GM23248 (cell line): ENCODE measurements at regions not wholly inside any gene's neighbourhood (a gene's known extent, or its start where the extent isn't known, plus 50 kb on each side); places are given as distances from the start of the nearest gene placed in this dataset.

ENCODE experiments used
- DNase-seq: peaks from one replicate; pipeline ENCODE4 v3.0.0-alpha.2; 2015
- H2AFZ ChIP-seq: fragments of 200-600 bp; sonication (generic); 2 replicates; pipeline ENCODE4 v1.6.1; 2016; ENCODE audit warnings: antibody characterized with exemption
- H3F3A ChIP-seq: fragments of 200-600 bp; sonication (generic); 2 replicates; pipeline ENCODE4 v1.6.1; 2016; ENCODE audit warnings: mild to moderate bottlenecking, antibody characterized with exemption, mixed run types; ENCODE audit not compliant: insufficient read depth
- H3K27ac ChIP-seq: fragments of 200-600 bp; sonication (generic); 2 replicates; pipeline ENCODE4 v1.5.1; 2016; ENCODE audit warnings: mild to moderate bottlenecking
- H3K27me3 ChIP-seq: fragments of 200-600 bp; sonication (generic); replicated peaks from 2 replicates; pipeline ENCODE4 v1.6.1; 2016; ENCODE audit warnings: mild to moderate bottlenecking; ENCODE audit not compliant: insufficient read depth
- H3K36me3 ChIP-seq: fragments of 200-600 bp; sonication (generic); 2 replicates; pipeline ENCODE4 v1.6.1; 2016; ENCODE audit warnings: low read depth, mild to moderate bottlenecking
- H3K4me1 ChIP-seq: fragments of 200-600 bp; sonication (generic); 2 replicates; pipeline ENCODE4 v1.6.1; 2016; ENCODE audit warnings: mild to moderate bottlenecking; ENCODE audit not compliant: insufficient read depth
- H3K4me2 ChIP-seq: fragments of 200-600 bp; sonication (generic); one replicate; pipeline ENCODE4 v1.6.1; 2016; ENCODE audit warnings: mild to moderate bottlenecking; ENCODE audit not compliant: unreplicated experiment
- H3K4me3 ChIP-seq: fragments of 200-600 bp; sonication (generic); 2 replicates; pipeline ENCODE4 v1.5.1; 2016; ENCODE audit warnings: mild to moderate bottlenecking
- H3K79me2 ChIP-seq: fragments of 200-600 bp; sonication (generic); 2 replicates; pipeline ENCODE4 v1.6.1; 2016; ENCODE audit warnings: mild to moderate bottlenecking; ENCODE audit not compliant: insufficient read depth
- H3K9ac ChIP-seq: fragments of 200-600 bp; sonication (generic); 2 replicates; pipeline ENCODE4 v1.6.1; 2016; ENCODE audit warnings: mild to moderate bottlenecking
- H3K9me2 ChIP-seq: fragments of 200-600 bp; sonication (generic); 2 replicates; pipeline ENCODE4 v1.6.1; 2016; ENCODE audit warnings: mixed run types, mild to moderate bottlenecking, moderate library complexity; ENCODE audit not compliant: insufficient read depth
- H3K9me3 ChIP-seq: fragments of 200-600 bp; sonication (generic); one replicate; pipeline ENCODE4 v1.6.1; 2017; ENCODE audit warnings: low read depth
- H4K20me1 ChIP-seq: fragments of 200-600 bp; sonication (generic); 2 replicates; pipeline ENCODE4 v1.6.0; 2016; ENCODE audit not compliant: insufficient read depth
- EZH2 ChIP-seq: fragments of 200-600 bp; sonication (generic); IDR thresholded peaks from 2 replicates; pipeline ENCODE4 v1.6.1; 2018; ENCODE audit warnings: antibody characterized with exemption, mild to moderate bottlenecking; ENCODE audit not compliant: insufficient read depth, poor library complexity, severe bottlenecking
- EZH2phosphoT487 ChIP-seq: fragments of 200-600 bp; sonication (generic); IDR thresholded peaks from 2 replicates; pipeline ENCODE4 v1.6.1; 2018; ENCODE audit warnings: antibody characterized with exemption, moderate library complexity, mild to moderate bottlenecking, low read depth; ENCODE audit not compliant: insufficient read depth
- WGBS, 2 experiments: methylation state at CpG; one replicate each; pipeline ENCODE4 v1.1.6; 2015 to 2017; ENCODE audit warnings: low lambda C conversion rate in 2 of 2, low coverage in 1 of 2; ENCODE audit errors: missing lambda C conversion rate in 2 of 2; 5-methylcytosine and 5-hydroxymethylcytosine counted together
- in situ Hi-C: fragments of 300-500 bp; cut with MboI; formaldehyde crosslinking; loops from 2 replicates; pipeline ENCODE4 v1.15.0; 2020

DNA sequence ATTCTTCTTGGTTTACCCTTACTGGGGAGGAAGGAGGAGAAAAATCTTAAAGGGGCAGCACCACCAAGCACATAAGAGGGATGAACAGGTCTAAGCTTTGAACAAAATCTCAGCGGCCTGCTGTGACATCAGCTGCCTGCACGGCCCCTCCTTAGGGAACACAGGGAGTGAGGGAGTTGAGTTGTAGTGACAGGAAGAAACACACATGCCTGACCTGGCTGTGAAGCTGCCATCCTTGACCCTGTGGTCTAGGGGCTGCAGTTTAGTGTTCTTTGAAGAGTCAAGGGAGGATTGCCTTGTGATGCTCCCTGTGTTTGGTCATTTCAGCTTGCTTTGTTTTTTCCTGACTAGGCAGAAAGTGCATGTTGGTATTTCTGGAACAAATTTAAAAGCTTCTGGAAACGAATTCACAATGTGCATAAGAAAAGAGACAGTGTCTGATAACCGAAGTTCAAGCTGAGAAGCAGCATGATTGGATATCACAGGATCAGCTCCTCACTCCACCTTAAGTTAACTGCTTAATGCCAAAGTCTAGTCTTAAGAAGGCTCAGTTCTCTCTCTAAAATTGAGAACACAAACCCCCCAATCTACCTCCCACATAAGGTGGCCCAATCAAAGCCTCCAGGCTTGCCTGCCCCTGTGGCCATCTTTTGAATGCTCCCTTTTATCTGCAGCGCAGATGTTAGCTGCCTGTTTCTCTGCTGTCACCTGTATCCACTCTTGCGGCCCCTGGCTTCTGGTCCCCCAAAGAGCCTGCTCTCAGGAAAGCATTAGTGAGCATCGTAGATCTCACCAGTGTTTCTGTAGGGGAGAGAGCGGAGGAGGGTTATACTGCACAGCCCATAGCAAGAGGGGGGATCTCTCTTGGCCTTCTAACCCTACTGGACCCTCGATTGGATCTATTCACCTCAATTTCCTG, 82.2 kb downstream of the SCN11A start:
- Histone ChIP-seq H2AFZ (no peak overlapping the region), H3K79me2 (no peaks in the 10 kb centered on the region), H3K4me2 (no peak overlapping the region), H3K9me3 (no peaks in the 10 kb centered on the region), H4K20me1 (no peaks in the 10 kb centered on the region), H3F3A (no peaks in the 10 kb centered on the region), H3K4me1 (no peaks in the 10 kb centered on the region), H3K27me3 (no peaks in the 10 kb centered on the region), H3K36me3 (no peaks in the 10 kb centered on the region), H3K9me2 (no peaks in the 10 kb centered on the region), H3K27ac (no peak overlapping the region), H3K4me3 (no peak overlapping the region), H3K9ac (no peak overlapping the region)
- in situ Hi-C loops = no loop called here
- no peak for TF ChIP-seq EZH2
- TF ChIP-seq EZH2phosphoT487 = no peak
- no peak for DNase-seq
- 45 to 46% methylated on average over 9 of the region's 9 CpGs for WGBS, 2 experiments

DNA sequence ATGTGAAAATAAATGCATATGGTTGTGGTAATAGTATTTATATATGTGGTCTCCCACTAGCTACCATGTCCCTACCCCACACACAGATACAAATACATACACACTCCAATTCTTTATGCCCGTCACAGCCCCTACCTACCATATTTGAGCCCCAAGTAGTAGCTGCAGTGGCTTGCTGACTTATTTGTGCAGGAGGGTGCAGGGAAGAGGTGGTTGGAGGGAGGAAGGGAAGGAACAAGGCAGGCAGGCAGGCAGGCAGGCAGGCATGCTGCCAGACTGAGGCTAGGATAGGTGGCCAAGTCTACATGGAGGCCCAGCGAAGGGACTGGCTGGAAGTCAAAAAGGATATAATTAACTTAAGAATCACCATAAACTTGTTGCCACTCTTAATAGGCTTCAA, 82.9 kb downstream of the SCN11A start:
- no peak overlapping the region for H3K27ac ChIP-seq
- H3K4me3 ChIP-seq = no peak overlapping the region
- H3K9me3 ChIP-seq = no peaks in the 10 kb centered on the region
- H3K79me2 ChIP-seq = no peaks in the 10 kb centered on the region
- H3K9ac ChIP-seq = no peak overlapping the region
- in situ Hi-C loops = no loop called here
- DNase-seq = no peak
- 48 to 50% methylated on average over 2 of the region's 2 CpGs for WGBS, 2 experiments
- TF ChIP-seq EZH2phosphoT487 = no peak
- TF ChIP-seq EZH2 = no peak
- no peaks in the 10 kb centered on the region for H3K36me3 ChIP-seq
- no peaks in the 10 kb centered on the region for H3K4me1 ChIP-seq
- no peaks in the 10 kb centered on the region for H3K9me2 ChIP-seq
- H3K4me2 ChIP-seq = no peak overlapping the region
- no peaks in the 10 kb centered on the region for H4K20me1 ChIP-seq
- no peaks in the 10 kb centered on the region for H3F3A ChIP-seq
- H2AFZ ChIP-seq = no peak overlapping the region
- no peaks in the 10 kb centered on the region for H3K27me3 ChIP-seq

DNA sequence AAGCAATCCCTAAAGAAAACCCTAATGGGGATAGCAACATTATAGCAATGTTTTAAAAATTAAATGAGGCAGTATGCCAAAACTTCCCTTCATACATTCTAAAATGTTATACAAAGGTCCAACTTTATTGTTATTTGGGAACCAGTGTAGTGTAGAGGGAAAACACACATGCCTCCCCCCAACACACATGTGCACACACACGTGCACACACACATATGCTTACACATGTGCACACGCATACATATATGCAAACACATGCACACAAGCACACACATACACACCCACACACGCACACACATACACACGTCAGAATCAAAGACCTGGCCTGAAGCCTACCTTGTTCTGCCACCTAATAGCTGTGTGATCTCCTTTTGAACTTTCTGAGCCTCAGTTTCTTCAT, 83.3 kb downstream of the SCN11A start:
- no peak overlapping the region for H2AFZ ChIP-seq
- no peak overlapping the region for H3K4me3 ChIP-seq
- no peaks in the 10 kb centered on the region for H3K9me2 ChIP-seq
- no peaks in the 10 kb centered on the region for H3K36me3 ChIP-seq
- no peak overlapping the region for H3K27ac ChIP-seq
- no peak for DNase-seq
- no peaks in the 10 kb centered on the region for H3K79me2 ChIP-seq
- TF ChIP-seq EZH2phosphoT487 (no peak), EZH2 (no peak)
- H3K9ac ChIP-seq = no peak overlapping the region
- H3K4me1 ChIP-seq = no peaks in the 10 kb centered on the region
- no peaks in the 10 kb centered on the region for H3F3A ChIP-seq
- in situ Hi-C loops = no loop called here
- H4K20me1 ChIP-seq = no peaks in the 10 kb centered on the region
- no peaks in the 10 kb centered on the region for H3K9me3 ChIP-seq
- WGBS, 2 experiments = 35 to 52% methylated on average over 4 of the region's 4 CpGs
- no peak overlapping the region for H3K4me2 ChIP-seq
- no peaks in the 10 kb centered on the region for H3K27me3 ChIP-seq

DNA sequence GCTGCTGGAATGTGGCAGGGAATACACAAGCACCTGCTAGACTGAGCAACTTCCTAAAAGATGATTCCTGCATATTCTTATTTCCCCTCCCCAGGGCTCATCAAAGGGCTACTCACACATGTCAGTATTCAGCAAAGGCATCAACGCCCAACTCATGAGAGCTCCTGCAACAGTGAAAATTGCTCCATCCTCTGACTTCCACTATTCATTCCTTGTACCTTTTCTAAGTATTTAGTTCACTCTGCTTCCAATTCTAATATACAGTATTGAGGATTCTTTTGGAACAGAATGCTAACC, 84.1 kb downstream of the SCN11A start:
- no peak overlapping the region for H3K4me3 ChIP-seq

More for the DNA sequence above, 84.1 kb downstream of the SCN11A start:
- H3K9ac ChIP-seq = no peak overlapping the region
- H2AFZ ChIP-seq = no peak overlapping the region
- in situ Hi-C loops = no loop called here
- no peaks in the 10 kb centered on the region for H3K36me3 ChIP-seq
- no peaks in the 10 kb centered on the region for H4K20me1 ChIP-seq
- no peaks in the 10 kb centered on the region for H3K9me2 ChIP-seq
- TF ChIP-seq EZH2phosphoT487 = no peak
- TF ChIP-seq EZH2 = no peak
- H3K27ac ChIP-seq = no peak overlapping the region
- WGBS, 2 experiments = 0 to 4% methylated on average over 1 of the region's 1 CpG
- no peak for DNase-seq
- no peaks in the 10 kb centered on the region for H3K79me2 ChIP-seq
- no peak overlapping the region for H3K4me2 ChIP-seq
- H3K27me3 ChIP-seq = no peaks in the 10 kb centered on the region
- H3K4me1 ChIP-seq = no peaks in the 10 kb centered on the region
- H3F3A ChIP-seq = no peaks in the 10 kb centered on the region
- no peaks in the 10 kb centered on the region for H3K9me3 ChIP-seq
